GM23338 (cell line): ENCODE measurements at regions not wholly inside any gene's neighbourhood (a gene's known extent, or its start where the extent isn't known, plus 50 kb on each side); places are given as distances from the start of the nearest gene placed in this dataset.

Experiments
- CREB1 ChIP-seq: fragments of 250-450 bp; sonication (Bioruptor Pico); IDR thresholded peaks from 2 replicates; pipeline ENCODE4 v1.5.0; 2020; ENCODE audit warnings: low read depth, mild to moderate bottlenecking, moderate library complexity
- CTCF ChIP-seq, 2 experiments: fragments of 200-600 bp in 1 of 2; sonication (generic) in 1 of 2; conservative IDR thresholded peaks; 2 replicates each; pipeline versions ENCODE4 v1.5.1 to v1.6.1; 2016 to 2017; ENCODE audit warnings: antibody characterized with exemption in 2 of 2, low read depth in 2 of 2, mild to moderate bottlenecking in 2 of 2, moderate library complexity in 1 of 2
- EZH2 ChIP-seq: fragments of 200-600 bp; sonication (generic); IDR thresholded peaks from one replicate; pipeline ENCODE4 v1.8.0; 2017; ENCODE audit warnings: antibody characterized with exemption, mild to moderate bottlenecking, low read depth; ENCODE audit not compliant: unreplicated experiment
- EZH2phosphoT487 ChIP-seq: fragments of 200-600 bp; sonication (generic); IDR thresholded peaks from one replicate; pipeline ENCODE4 v1.8.1; 2018; ENCODE audit warnings: antibody characterized with exemption; ENCODE audit not compliant: unreplicated experiment
- JUNB ChIP-seq: IDR thresholded peaks from one replicate; pipeline ENCODE4 v1.6.1; 2016; ENCODE audit warnings: antibody characterized with exemption; ENCODE audit not compliant: unreplicated experiment
- POLR2AphosphoS5 ChIP-seq: IDR thresholded peaks from 2 replicates; pipeline ENCODE4 v1.6.1; 2016; ENCODE audit warnings: antibody characterized with exemption, low read depth
- ZNF114 ChIP-seq: fragments of 250-450 bp; sonication (Bioruptor Pico); IDR thresholded peaks from 2 replicates; pipeline ENCODE4 v1.5.0; 2020; ENCODE audit warnings: mild to moderate bottlenecking, moderate library complexity
- ZNF331 ChIP-seq: fragments of 250-450 bp; sonication (Bioruptor Pico); IDR thresholded peaks from 2 replicates; pipeline ENCODE4 v1.5.0; 2020; ENCODE audit warnings: low read depth, mild to moderate bottlenecking, moderate library complexity
- TF ChIP-seq, protein P1 (sequence below): IDR thresholded peaks from one replicate; pipeline ENCODE4 v1.6.1; 2018; ENCODE audit warnings: antibody characterized with exemption; ENCODE audit not compliant: unreplicated experiment

GRCh38 chrX:79089896-79090584 lies 54.4 kb upstream of the GPR174 start:
- TF ChIP-seq CTCF (conservative IDR thresholded peaks at IDR 0.05; ENCODE audit: low read depth in 2 of 2), result no peak
- no peak for TF ChIP-seq EZH2
- TF ChIP-seq, protein P1, sequence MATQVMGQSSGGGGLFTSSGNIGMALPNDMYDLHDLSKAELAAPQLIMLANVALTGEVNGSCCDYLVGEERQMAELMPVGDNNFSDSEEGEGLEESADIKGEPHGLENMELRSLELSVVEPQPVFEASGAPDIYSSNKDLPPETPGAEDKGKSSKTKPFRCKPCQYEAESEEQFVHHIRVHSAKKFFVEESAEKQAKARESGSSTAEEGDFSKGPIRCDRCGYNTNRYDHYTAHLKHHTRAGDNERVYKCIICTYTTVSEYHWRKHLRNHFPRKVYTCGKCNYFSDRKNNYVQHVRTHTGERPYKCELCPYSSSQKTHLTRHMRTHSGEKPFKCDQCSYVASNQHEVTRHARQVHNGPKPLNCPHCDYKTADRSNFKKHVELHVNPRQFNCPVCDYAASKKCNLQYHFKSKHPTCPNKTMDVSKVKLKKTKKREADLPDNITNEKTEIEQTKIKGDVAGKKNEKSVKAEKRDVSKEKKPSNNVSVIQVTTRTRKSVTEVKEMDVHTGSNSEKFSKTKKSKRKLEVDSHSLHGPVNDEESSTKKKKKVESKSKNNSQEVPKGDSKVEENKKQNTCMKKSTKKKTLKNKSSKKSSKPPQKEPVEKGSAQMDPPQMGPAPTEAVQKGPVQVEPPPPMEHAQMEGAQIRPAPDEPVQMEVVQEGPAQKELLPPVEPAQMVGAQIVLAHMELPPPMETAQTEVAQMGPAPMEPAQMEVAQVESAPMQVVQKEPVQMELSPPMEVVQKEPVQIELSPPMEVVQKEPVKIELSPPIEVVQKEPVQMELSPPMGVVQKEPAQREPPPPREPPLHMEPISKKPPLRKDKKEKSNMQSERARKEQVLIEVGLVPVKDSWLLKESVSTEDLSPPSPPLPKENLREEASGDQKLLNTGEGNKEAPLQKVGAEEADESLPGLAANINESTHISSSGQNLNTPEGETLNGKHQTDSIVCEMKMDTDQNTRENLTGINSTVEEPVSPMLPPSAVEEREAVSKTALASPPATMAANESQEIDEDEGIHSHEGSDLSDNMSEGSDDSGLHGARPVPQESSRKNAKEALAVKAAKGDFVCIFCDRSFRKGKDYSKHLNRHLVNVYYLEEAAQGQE, result no peak
- no peak for TF ChIP-seq POLR2AphosphoS5
- TF ChIP-seq ZNF331 (CRISPR knock-in tag), result no peak
- no peak for TF ChIP-seq ZNF114 (CRISPR knock-in tag)
- TF ChIP-seq JUNB, result no peak
- no peak for TF ChIP-seq CREB1
- TF ChIP-seq EZH2phosphoT487, result no peak
